ENCODE measurements at regions not wholly inside any gene's neighbourhood (a gene's known extent, or its start where the extent isn't known, plus 50 kb on each side); places are given as distances from the start of the nearest gene placed in this dataset.

GRCh38 chr5:32960340-32961058, 249.4 kb downstream of the NPR3 start:
- Mint-ChIP-seq H3K27me3 (ENCODE audit: insufficient read depth, unreplicated experiment) (no peaks in the 10 kb centered on the region), H3K9me3 (ENCODE audit: unreplicated experiment) (peaks cover 18% of the 10 kb centered on the region), H3K4me1 (ENCODE audit: insufficient read depth, unreplicated experiment) (peaks cover 12% of the 10 kb centered on the region), H3K4me3 (ENCODE audit: unreplicated experiment) (no peak overlapping the region), H3K27ac (ENCODE audit: low read depth, unreplicated experiment) (peak overlapping the region; percentile 79), H3K36me3 (ENCODE audit: insufficient read depth, unreplicated experiment) (no peaks in the 10 kb centered on the region)
- TF ChIP-seq, protein P1, sequence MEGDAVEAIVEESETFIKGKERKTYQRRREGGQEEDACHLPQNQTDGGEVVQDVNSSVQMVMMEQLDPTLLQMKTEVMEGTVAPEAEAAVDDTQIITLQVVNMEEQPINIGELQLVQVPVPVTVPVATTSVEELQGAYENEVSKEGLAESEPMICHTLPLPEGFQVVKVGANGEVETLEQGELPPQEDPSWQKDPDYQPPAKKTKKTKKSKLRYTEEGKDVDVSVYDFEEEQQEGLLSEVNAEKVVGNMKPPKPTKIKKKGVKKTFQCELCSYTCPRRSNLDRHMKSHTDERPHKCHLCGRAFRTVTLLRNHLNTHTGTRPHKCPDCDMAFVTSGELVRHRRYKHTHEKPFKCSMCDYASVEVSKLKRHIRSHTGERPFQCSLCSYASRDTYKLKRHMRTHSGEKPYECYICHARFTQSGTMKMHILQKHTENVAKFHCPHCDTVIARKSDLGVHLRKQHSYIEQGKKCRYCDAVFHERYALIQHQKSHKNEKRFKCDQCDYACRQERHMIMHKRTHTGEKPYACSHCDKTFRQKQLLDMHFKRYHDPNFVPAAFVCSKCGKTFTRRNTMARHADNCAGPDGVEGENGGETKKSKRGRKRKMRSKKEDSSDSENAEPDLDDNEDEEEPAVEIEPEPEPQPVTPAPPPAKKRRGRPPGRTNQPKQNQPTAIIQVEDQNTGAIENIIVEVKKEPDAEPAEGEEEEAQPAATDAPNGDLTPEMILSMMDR (IDR thresholded peaks at IDR 0.05; ENCODE audit: unreplicated experiment), result no peak
- BruUV-seq (replicated peaks), result no TSS peak
- ChIA-PET POLR2A (interaction anchor here (0.6 to 2.7 kb wide), 6 partner anchors 12 to 339 kb away, joined by 3 to 10 read pairs (median 4); no protein-coding TSS in a partner anchor), CTCF (interaction anchor here (0.7 to 1.9 kb wide), 2 partner anchors 339 to 811 kb away, joined by 3 to 5 read pairs; no protein-coding TSS in a partner anchor)
- intact Hi-C loops (cut with micrococcal nuclease), result no loop called here
- no peak for DNase-seq (ENCODE audit: unreplicated experiment)

GRCh38 chr5:32961059-32961415, 249.9 kb downstream of the NPR3 start:
- H3K27ac Mint-ChIP-seq (ENCODE audit: low read depth, unreplicated experiment), result peak overlapping the region; percentile 79
- TF ChIP-seq, protein P1 (IDR thresholded peaks at IDR 0.05; ENCODE audit: unreplicated experiment), result no peak

GRCh38 chr5:32964261-32964660, 253.1 kb downstream of the NPR3 start:
- POLR2A ChIA-PET, result interaction anchor here (0.6 to 1.4 kb wide), 4 partner anchors 17 to 103 kb away, joined by 3 to 5 read pairs (median 3); no protein-coding TSS in a partner anchor
- TF ChIP-seq, protein P1 (IDR thresholded peaks at IDR 0.05; ENCODE audit: unreplicated experiment), result no peak

More at GRCh38 chr5:32961059-32961415, 249.9 kb downstream of the NPR3 start:
- DNase-seq (ENCODE audit: unreplicated experiment), result peak; percentile 18
- CTCF ChIA-PET, result interaction anchor here (0.7 to 1.9 kb wide), 2 partner anchors 339 to 811 kb away, joined by 3 to 5 read pairs; no protein-coding TSS in a partner anchor
- H3K4me1 Mint-ChIP-seq (ENCODE audit: insufficient read depth, unreplicated experiment), result peaks cover 12% of the 10 kb centered on the region
- no peak overlapping the region for H3K4me3 Mint-ChIP-seq (ENCODE audit: unreplicated experiment)
- POLR2A ChIA-PET, result interaction anchor here (0.6 to 2.7 kb wide), 8 partner anchors 12 to 339 kb away, joined by 3 to 10 read pairs (median 3); no protein-coding TSS in a partner anchor
- H3K36me3 Mint-ChIP-seq (ENCODE audit: insufficient read depth, unreplicated experiment), result no peaks in the 10 kb centered on the region
- H3K9me3 Mint-ChIP-seq (ENCODE audit: unreplicated experiment), result peaks cover 18% of the 10 kb centered on the region
- no peaks in the 10 kb centered on the region for H3K27me3 Mint-ChIP-seq (ENCODE audit: insufficient read depth, unreplicated experiment)
- intact Hi-C loops (cut with micrococcal nuclease), result no loop called here
- no TSS peak for BruUV-seq (replicated peaks)

GRCh38 chr5:32973646-32974045, 262.5 kb downstream of the NPR3 start:
- TF ChIP-seq, protein P1 (IDR thresholded peaks at IDR 0.05; ENCODE audit: unreplicated experiment), result no peak
- H3K9me3 Mint-ChIP-seq (ENCODE audit: unreplicated experiment), result no peaks in the 10 kb centered on the region
- no peaks in the 10 kb centered on the region for H3K27me3 Mint-ChIP-seq (ENCODE audit: insufficient read depth, unreplicated experiment)
- H3K4me3 Mint-ChIP-seq (ENCODE audit: unreplicated experiment), result no peak overlapping the region
- BruUV-seq (replicated peaks), result no TSS peak
- no peak overlapping the region for H3K27ac Mint-ChIP-seq (ENCODE audit: low read depth, unreplicated experiment)
- POLR2A ChIA-PET, result interaction anchor here (1.0 kb wide), 1 partner anchor 10 kb away, joined by 3 read pairs; no protein-coding TSS in a partner anchor
- H3K4me1 Mint-ChIP-seq (ENCODE audit: insufficient read depth, unreplicated experiment), result no peaks in the 10 kb centered on the region
- no peaks in the 10 kb centered on the region for H3K36me3 Mint-ChIP-seq (ENCODE audit: insufficient read depth, unreplicated experiment)
- no peak for DNase-seq (ENCODE audit: unreplicated experiment)
- CTCF ChIA-PET, result no interaction called here
- intact Hi-C loops (cut with micrococcal nuclease), result no loop called here

More at GRCh38 chr5:32964261-32964660, 253.1 kb downstream of the NPR3 start:
- Mint-ChIP-seq H3K4me1 (ENCODE audit: insufficient read depth, unreplicated experiment) (peaks cover 12% of the 10 kb centered on the region), H3K36me3 (ENCODE audit: insufficient read depth, unreplicated experiment) (no peaks in the 10 kb centered on the region), H3K9me3 (ENCODE audit: unreplicated experiment) (peaks cover 6% of the 10 kb centered on the region), H3K27ac (ENCODE audit: low read depth, unreplicated experiment) (no peak overlapping the region), H3K27me3 (ENCODE audit: insufficient read depth, unreplicated experiment) (no peaks in the 10 kb centered on the region), H3K4me3 (ENCODE audit: unreplicated experiment) (no peak overlapping the region)
- BruUV-seq (replicated peaks), result no TSS peak
- CTCF ChIA-PET, result interaction anchor here (0.6 kb wide), 2 partner anchors 40 to 217 kb away, joined by 3 to 5 read pairs; no protein-coding TSS in a partner anchor
- no peak for DNase-seq (ENCODE audit: unreplicated experiment)
- intact Hi-C loops (cut with micrococcal nuclease), result no loop called here
